ENCODE measurements at regions not wholly inside any gene's neighbourhood (a gene's known extent, or its start where the extent isn't known, plus 50 kb on each side); places are given as distances from the start of the nearest gene placed in this dataset.

DNA sequence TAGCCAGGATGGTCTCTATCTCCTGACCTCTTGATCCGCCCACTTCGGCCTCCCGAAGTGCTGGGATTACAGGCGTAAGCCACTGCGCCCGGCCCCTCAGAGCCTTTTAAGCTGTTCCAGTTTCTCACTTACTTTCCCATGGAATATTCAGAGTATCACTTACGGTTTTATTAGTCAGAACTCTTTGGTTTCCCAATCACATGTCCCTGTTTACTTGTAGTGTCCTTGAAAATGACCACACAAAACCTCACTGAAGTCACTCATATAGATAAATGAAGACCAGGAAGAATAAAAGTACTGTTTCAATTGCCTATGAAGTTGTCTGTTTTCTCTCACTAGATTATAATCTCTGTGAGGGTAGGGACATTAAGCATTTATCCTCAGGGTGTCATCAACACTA lies 217.2 kb upstream of the HCCS start:
- H3K9ac ChIP-seq (replicated peaks in 1 of 4; ENCODE audit: extremely low read depth in 1 of 4, low read depth in 3 of 4, low read length in 3 of 4), result no peak overlapping the region
- no peak overlapping the region for H2BK120ac ChIP-seq (replicated peaks; ENCODE audit: low read depth, low read length)
- no peak overlapping the region for H3K56ac ChIP-seq (replicated peaks; ENCODE audit: insufficient read length, low read depth, low read length)
- 92% methylated on average over 7 of the region's 7 CpGs; no CpG with 5 or more reads in 1 of the 2 experiments for WGBS, 2 experiments (ENCODE audit: extremely low coverage in 1 of 2, insufficient coverage in 1 of 2, insufficient read length in 1 of 2, insufficient replicate concordance in 2 of 2, low coverage in 1 of 2, low lambda C conversion rate in 2 of 2, missing lambda C conversion rate in 1 of 2)
- no peak overlapping the region for H4K5ac ChIP-seq (ENCODE audit: insufficient read length, low read depth, low read length)
- no peak overlapping the region for H3K4ac ChIP-seq (replicated peaks; ENCODE audit: insufficient read length, low read depth, low read length)
- H3K36me3 ChIP-seq (ENCODE audit: control insufficient read depth in 2 of 4, insufficient read depth in 4 of 4, low read length in 3 of 4), result no peaks in the 10 kb centered on the region
- no peaks in the 10 kb centered on the region for H3K79me2 ChIP-seq (ENCODE audit: control insufficient read depth in 1 of 2, insufficient read depth in 2 of 2, low read length in 2 of 2)
- no peak overlapping the region for H4K91ac ChIP-seq (replicated peaks; ENCODE audit: insufficient read length, low read length)
- H3K18ac ChIP-seq (ENCODE audit: extremely low read depth, low read length), result no peak overlapping the region
- no peak overlapping the region for H4K8ac ChIP-seq (ENCODE audit: extremely low read depth, insufficient read depth, low read length)
- H3K14ac ChIP-seq (ENCODE audit: insufficient read length), result no peak overlapping the region
- no peaks in the 10 kb centered on the region for H3K79me1 ChIP-seq (ENCODE audit: low read depth, low read length)
- no peak overlapping the region for H2BK20ac ChIP-seq (ENCODE audit: low read length)
- POLR2A ChIA-PET (ENCODE audit: partially characterized antibody), result no interaction called here
- TF ChIP-seq TCF12 (IDR thresholded peaks at IDR 0.05; ENCODE audit: low read depth, low read length) (no peak), CEBPB (IDR thresholded peaks at IDR 0.05; ENCODE audit: low read depth, low read length) (no peak), SUZ12 (IDR thresholded peaks at IDR 0.05; ENCODE audit: low read length) (no peak), E2F6 (IDR thresholded peaks at IDR 0.05) (no peak), EZH2 (IDR thresholded peaks at IDR 0.05; ENCODE audit: low read depth, low read length, severe bottlenecking) (no peak), ATF2 (IDR thresholded peaks at IDR 0.05; ENCODE audit: low read length) (no peak), NRF1 (IDR thresholded peaks at IDR 0.05; ENCODE audit: low read depth, low read length) (no peak)
- H2BK15ac ChIP-seq (ENCODE audit: low read length), result no peak overlapping the region
- H3K4me1 ChIP-seq (replicated peaks in 1 of 4; ENCODE audit: control insufficient read depth in 3 of 4, insufficient read depth in 4 of 4, low read length in 3 of 4), result no peaks in the 10 kb centered on the region
- H2AFZ ChIP-seq (ENCODE audit: low read length), result no peak overlapping the region
- H2BK5ac ChIP-seq (ENCODE audit: low read depth, low read length), result no peak overlapping the region
- no peak overlapping the region for H2AK5ac ChIP-seq (ENCODE audit: low read depth, low read length)
- no peak overlapping the region for H3K27ac ChIP-seq (ENCODE audit: low read depth, low read length)
- no peaks in the 10 kb centered on the region for H3K27me3 ChIP-seq (replicated peaks in 1 of 4; ENCODE audit: control insufficient read depth in 3 of 4, extremely low read depth in 1 of 4, insufficient read depth in 3 of 4, low read length in 3 of 4)
- H3K4me2 ChIP-seq (ENCODE audit: insufficient read depth in 1 of 2, low read depth in 2 of 2, low read length in 2 of 2), result no peak overlapping the region
- no peak overlapping the region for H2BK12ac ChIP-seq (ENCODE audit: low read depth, low read length)
- CTCF ChIA-PET (ENCODE audit: partially characterized antibody), result no interaction called here
- no peak overlapping the region for H3K4me3 ChIP-seq (ENCODE audit: extremely low read depth in 1 of 4, insufficient read depth in 2 of 4, low read depth in 3 of 4, low read length in 4 of 4)
- no peak overlapping the region for H3K23ac ChIP-seq (ENCODE audit: insufficient read length)
- no peaks in the 10 kb centered on the region for H3K9me3 ChIP-seq (ENCODE audit: insufficient read depth in 2 of 2, low read depth in 1 of 2, low read length in 1 of 2)
- DNase-seq (ENCODE audit: low read depth in 1 of 2, low spot score in 2 of 2) (no peak), FAIRE-seq (no peak)
- H3K23me2 ChIP-seq (ENCODE audit: low read depth, low read length), result no peaks in the 10 kb centered on the region
- H4K20me1 ChIP-seq (replicated peaks in 1 of 2; ENCODE audit: control insufficient read depth in 1 of 2, insufficient read depth in 2 of 2, low read length in 2 of 2), result no peaks in the 10 kb centered on the region
